A673 (cell line): ENCODE measurements at regions not wholly inside any gene's neighbourhood (a gene's known extent, or its start where the extent isn't known, plus 50 kb on each side); places are given as distances from the start of the nearest gene placed in this dataset.

Experiments
- BruUV-seq: library from RNA; stranded (reverse); fragments of 400-500 nt; replicated peaks from 2 replicates; lab custom pipeline; 2021; lab: Mats Ljungman, UMichigan
- CTCF ChIA-PET: fragments of 300-600 bp; sonication (Branson Sonifier 250); formaldehyde crosslinking; loops from one replicate; lab custom pipeline; 2022; ENCODE audit warnings: antibody characterized with exemption; lab: Charles Lee
- POLR2A ChIA-PET: fragments of 300-600 bp; sonication (Branson Sonifier 250); formaldehyde crosslinking; loops from one replicate; lab custom pipeline; 2022; ENCODE audit warnings: antibody characterized with exemption; ENCODE audit not compliant: low non-redundant PET; lab: Charles Lee
- DNase-seq: peaks from one replicate; pipeline ENCODE4 v3.0.0-alpha.2; 2015; ENCODE audit warnings: low spot score
- H3K27ac ChIP-seq: fragments of 200-600 bp; sonication (generic); 2 replicates; pipeline ENCODE4 v1.5.1; 2016; ENCODE audit warnings: mixed run types, low read depth, mild to moderate bottlenecking, mixed read lengths, antibody characterized with exemption, low read length; ENCODE audit not compliant: poor library complexity, severe bottlenecking
- H3K27me3 ChIP-seq: fragments of 200-600 bp; sonication (generic); replicated peaks from 2 replicates; pipeline ENCODE4 v1.6.1; 2017; ENCODE audit warnings: mixed run types, low read depth, mild to moderate bottlenecking, mixed read lengths, antibody characterized with exemption, low read length; ENCODE audit not compliant: insufficient read depth, poor library complexity
- H3K36me3 ChIP-seq: fragments of 200-600 bp; sonication (generic); 2 replicates; pipeline ENCODE4 v1.6.1; 2016; ENCODE audit warnings: mixed run types, mild to moderate bottlenecking, mixed read lengths, antibody characterized with exemption, low read length; ENCODE audit not compliant: insufficient read depth, poor library complexity, severe bottlenecking
- H3K4me1 ChIP-seq: fragments of 200-600 bp; sonication (generic); 2 replicates; pipeline ENCODE4 v1.6.1; 2017; ENCODE audit warnings: mixed run types, mild to moderate bottlenecking, mixed read lengths, antibody characterized with exemption, low read length; ENCODE audit not compliant: insufficient read depth, poor library complexity, severe bottlenecking
- H3K4me3 ChIP-seq: fragments of 200-600 bp; sonication (generic); 2 replicates; pipeline ENCODE4 v1.5.1; 2016; ENCODE audit warnings: low read depth, mixed run types, mild to moderate bottlenecking, mixed read lengths, low read length; ENCODE audit not compliant: poor library complexity, severe bottlenecking
- H3K9me3 ChIP-seq: fragments of 200-600 bp; sonication (generic); 2 replicates; pipeline ENCODE4 v1.6.1; 2016; ENCODE audit warnings: mixed run types, low read depth, mild to moderate bottlenecking, mixed read lengths, antibody characterized with exemption, low read length; ENCODE audit not compliant: poor library complexity, severe bottlenecking
- CTCF ChIP-seq: fragments of 300-800, 200-600 bp; sonication (generic); conservative IDR thresholded peaks from 2 replicates; pipeline ENCODE4 v1.5.1; 2017; ENCODE audit warnings: low read depth, mild to moderate bottlenecking, antibody characterized with exemption, low read length, moderate library complexity, mixed read lengths
- EZH2 ChIP-seq: fragments of 200-600 bp; sonication (generic); IDR thresholded peaks from 2 replicates; pipeline ENCODE4 v1.6.1; 2017; ENCODE audit warnings: borderline replicate concordance, low read depth, mild to moderate bottlenecking, mixed read lengths, antibody characterized with exemption, low read length; ENCODE audit not compliant: poor library complexity, severe bottlenecking
- intact Hi-C: fragments of 100-400 bp; cut with micrococcal nuclease; formaldehyde crosslinking; loops from one replicate; pipeline ENCODE4 v1.10.0; 2022; ENCODE audit not compliant: unreplicated experiment

- no peak for DNase-seq
- H3K4me3 ChIP-seq: no peak overlapping the region
- BruUV-seq: no TSS peak
- ChIA-PET POLR2A (no interaction called here), CTCF (no interaction called here)
- H3K9me3 ChIP-seq: no peaks in the 10 kb centered on the region
- intact Hi-C loops: no loop called here
- H3K36me3 ChIP-seq: no peaks in the 10 kb centered on the region
- peaks cover 20% of the 10 kb centered on the region for H3K4me1 ChIP-seq
- H3K27ac ChIP-seq: no peak overlapping the region
- H3K27me3 ChIP-seq: no peaks in the 10 kb centered on the region
- TF ChIP-seq EZH2: no peak
- TF ChIP-seq CTCF: no peak
Observed at GRCh38 chr6:3959385-3959784, 110.2 kb downstream of the FAM50B start.

DNA sequence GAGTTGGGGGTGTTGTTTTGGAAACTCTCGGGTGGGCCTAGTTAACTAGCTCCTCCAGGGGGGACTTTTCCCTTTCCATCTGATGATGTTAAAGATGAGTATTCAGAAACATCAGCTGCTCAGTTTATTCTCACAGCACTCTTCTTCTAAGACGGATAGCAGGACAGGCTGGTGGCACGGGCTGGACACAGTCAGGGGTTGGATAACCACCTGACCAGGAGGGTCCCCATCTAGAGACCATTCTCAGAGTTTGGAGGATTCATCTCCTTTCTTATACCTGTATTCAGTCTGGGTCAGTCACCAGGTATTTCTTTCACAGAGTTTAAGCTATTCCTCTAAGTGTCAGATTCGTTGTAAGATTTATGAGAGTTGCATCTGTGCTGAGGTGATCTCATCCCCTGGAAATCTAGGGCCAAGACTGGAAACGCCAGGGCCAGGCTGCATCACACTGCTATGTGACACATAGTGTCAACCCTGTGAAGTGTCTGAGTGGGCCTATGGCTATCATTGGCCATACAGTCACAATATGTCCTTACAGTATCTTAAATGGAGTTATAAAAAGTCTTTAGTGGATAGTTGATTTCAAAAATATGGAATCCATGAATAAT is 111.7 kb downstream of the FAM50B start:
- H3K36me3 ChIP-seq: no peaks in the 10 kb centered on the region
- H3K27me3 ChIP-seq: no peaks in the 10 kb centered on the region
- H3K9me3 ChIP-seq: no peaks in the 10 kb centered on the region
- ChIA-PET CTCF (no interaction called here), POLR2A (no interaction called here)
- no peak for DNase-seq
- H3K4me1 ChIP-seq: peaks cover 35% of the 10 kb centered on the region
- no TSS peak for BruUV-seq
- intact Hi-C loops: no loop called here
- H3K27ac ChIP-seq: no peak overlapping the region
- TF ChIP-seq EZH2 (no peak), CTCF (no peak)
- H3K4me3 ChIP-seq: no peak overlapping the region

DNA sequence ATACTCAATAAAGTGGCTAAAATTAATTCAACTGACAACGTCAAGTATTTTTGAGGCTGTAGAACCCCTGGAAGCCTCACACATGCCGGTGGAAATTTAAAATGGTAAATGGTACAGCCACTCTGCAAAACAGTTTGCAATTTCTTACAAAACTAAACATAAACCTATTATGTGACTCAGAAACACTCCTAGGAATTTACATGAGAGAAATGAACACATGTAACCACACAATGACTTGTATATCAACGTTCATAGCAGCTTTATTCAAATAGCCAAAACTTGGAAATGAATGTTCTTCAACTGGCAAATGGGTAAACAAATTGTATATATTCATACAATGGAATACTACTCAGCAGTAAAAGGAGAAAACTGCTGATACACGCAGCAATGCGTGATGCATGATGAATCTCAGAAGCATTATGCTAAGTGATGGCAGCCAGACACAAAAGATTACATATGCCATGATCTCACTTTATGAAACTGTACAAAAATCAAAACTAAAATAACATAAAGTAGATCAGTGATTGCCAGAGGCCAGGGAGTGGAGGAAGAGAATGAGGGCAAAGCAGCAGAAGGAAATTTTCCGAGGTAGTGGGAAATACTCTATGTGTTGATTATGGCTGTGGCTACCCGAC is 112.5 kb downstream of the FAM50B start:
- TF ChIP-seq CTCF (no peak), EZH2 (no peak)
- no peak for DNase-seq
- Histone ChIP-seq H3K27ac (no peak overlapping the region), H3K4me3 (no peak overlapping the region), H3K4me1 (peaks cover 36% of the 10 kb centered on the region), H3K27me3 (no peaks in the 10 kb centered on the region), H3K9me3 (no peaks in the 10 kb centered on the region), H3K36me3 (no peaks in the 10 kb centered on the region)
- CTCF ChIA-PET: no interaction called here
- no TSS peak for BruUV-seq
- POLR2A ChIA-PET: no interaction called here
- intact Hi-C loops: no loop called here
